SJSA1 (cell line): ENCODE measurements at regions not wholly inside any gene's neighbourhood (a gene's known extent, or its start where the extent isn't known, plus 50 kb on each side); places are given as distances from the start of the nearest gene placed in this dataset.
"Not testable (repeated sequence)": the region's sequence is repeated elsewhere in the genome, so short reads cannot be mapped to it uniquely, and the experiment has no call there.

ENCODE experiments used
- DNase-seq, 2 experiments: peaks; one replicate each; pipeline ENCODE4 v3.0.0-alpha.2; 2015 to 2020; ENCODE audit warnings: low spot score in 2 of 2, low read depth in 1 of 2
- H3K27ac ChIP-seq: fragments of 250-450 bp; sonication (Bioruptor Pico); 2 replicates; pipeline ENCODE4 v1.5.1; 2020; ENCODE audit warnings: mild to moderate bottlenecking, moderate library complexity
- H3K27me3 ChIP-seq: fragments of 250-450 bp; sonication (Bioruptor Pico); replicated peaks from 2 replicates; pipeline ENCODE4 v1.5.1; 2020; ENCODE audit warnings: mild to moderate bottlenecking, moderate library complexity
- H3K36me3 ChIP-seq: fragments of 250-450 bp; sonication (Bioruptor Pico); 2 replicates; pipeline ENCODE4 v1.5.1; 2020; ENCODE audit warnings: mild to moderate bottlenecking
- H3K4me1 ChIP-seq: fragments of 250-450 bp; sonication (Bioruptor Pico); replicated peaks from 2 replicates; pipeline ENCODE4 v1.6.1; 2021; ENCODE audit warnings: mild to moderate bottlenecking
- H3K4me3 ChIP-seq: fragments of 250-450 bp; sonication (Bioruptor Pico); 2 replicates; pipeline ENCODE4 v1.5.1; 2020; ENCODE audit warnings: mild to moderate bottlenecking
- H3K9me3 ChIP-seq: fragments of 250-450 bp; sonication (Bioruptor Pico); replicated peaks from 2 replicates; pipeline ENCODE4 v1.5.1; 2020; ENCODE audit warnings: mild to moderate bottlenecking

- H3K27ac ChIP-seq = no peak overlapping the region
- H3K9me3 ChIP-seq = no peaks in the 10 kb centered on the region
- DNase-seq = no peak
- H3K27me3 ChIP-seq = no peaks in the 10 kb centered on the region
- no peak overlapping the region for H3K4me3 ChIP-seq
- no peaks in the 10 kb centered on the region for H3K36me3 ChIP-seq
- H3K4me1 ChIP-seq = peaks cover 24% of the 10 kb centered on the region
Observed at GRCh38 chr14:71384007-71384845, 477.0 kb downstream of the PCNX1 start.

- no peak overlapping the region for H3K4me3 ChIP-seq
- no peak overlapping the region for H3K27ac ChIP-seq
- H3K27me3 ChIP-seq = no peaks in the 10 kb centered on the region
- no peaks in the 10 kb centered on the region for H3K4me1 ChIP-seq
- DNase-seq = no peak
- H3K9me3 ChIP-seq = no peaks in the 10 kb centered on the region
- no peaks in the 10 kb centered on the region for H3K36me3 ChIP-seq
Observed at GRCh38 chr14:71387753-71388152, 480.5 kb downstream of the PCNX1 start.

- Histone ChIP-seq H3K4me3 (no peak overlapping the region), H3K27ac (no peak overlapping the region)
Observed at GRCh38 chr14:71388336-71388735, 481.1 kb downstream of the PCNX1 start.

GRCh38 chr14:71388862-71389261, 481.6 kb downstream of the PCNX1 start:
- Histone ChIP-seq H3K27ac (no peak overlapping the region), H3K27me3 (no peaks in the 10 kb centered on the region), H3K4me1 (no peaks in the 10 kb centered on the region), H3K4me3 (no peak overlapping the region), H3K36me3 (no peaks in the 10 kb centered on the region), H3K9me3 (no peaks in the 10 kb centered on the region)
- DNase-seq = no peak

More at GRCh38 chr14:71388336-71388735, 481.1 kb downstream of the PCNX1 start:
- Histone ChIP-seq H3K4me1 (no peaks in the 10 kb centered on the region), H3K36me3 (no peaks in the 10 kb centered on the region), H3K27me3 (no peaks in the 10 kb centered on the region), H3K9me3 (no peaks in the 10 kb centered on the region)
- DNase-seq = no peak

GRCh38 chr14:71394386-71394785, 487.1 kb downstream of the PCNX1 start:
- Histone ChIP-seq H3K36me3 (no peaks in the 10 kb centered on the region), H3K4me1 (peaks cover 3% of the 10 kb centered on the region; the same call in 1 of the 2 replicates), H3K27ac (no peak overlapping the region), H3K4me3 (no peak overlapping the region), H3K9me3 (no peaks in the 10 kb centered on the region), H3K27me3 (no peaks in the 10 kb centered on the region)
- DNase-seq = no peak

- Histone ChIP-seq H3K27ac (no peak overlapping the region), H3K36me3 (no peaks in the 10 kb centered on the region), H3K4me1 (peaks cover 3% of the 10 kb centered on the region; the same call in 1 of the 2 replicates), H3K4me3 (no peak overlapping the region), H3K27me3 (no peaks in the 10 kb centered on the region), H3K9me3 (no peaks in the 10 kb centered on the region)
- no peak for DNase-seq
Observed at GRCh38 chr14:71395151-71395604, 487.9 kb downstream of the PCNX1 start.

GRCh38 chr14:71395636-71396035, 488.4 kb downstream of the PCNX1 start:
- H3K27ac ChIP-seq = no peak overlapping the region

GRCh38 chr14:71396050-71396677, 488.9 kb downstream of the PCNX1 start:
- H3K27ac ChIP-seq = no peak overlapping the region
- no peak overlapping the region for H3K4me3 ChIP-seq
- H3K4me1 ChIP-seq = peaks cover 7% of the 10 kb centered on the region; the same call in 1 of the 2 replicates
- no peak for DNase-seq
- no peaks in the 10 kb centered on the region for H3K36me3 ChIP-seq
- H3K27me3 ChIP-seq = no peaks in the 10 kb centered on the region
- H3K9me3 ChIP-seq = no peaks in the 10 kb centered on the region

More at GRCh38 chr14:71395636-71396035, 488.4 kb downstream of the PCNX1 start:
- peaks cover 3% of the 10 kb centered on the region; the same call in 1 of the 2 replicates for H3K4me1 ChIP-seq
- DNase-seq = no peak
- no peaks in the 10 kb centered on the region for H3K9me3 ChIP-seq
- H3K4me3 ChIP-seq = no peak overlapping the region
- no peaks in the 10 kb centered on the region for H3K27me3 ChIP-seq
- H3K36me3 ChIP-seq = no peaks in the 10 kb centered on the region

GRCh38 chr14:71397371-71397770, 490.1 kb downstream of the PCNX1 start:
- Histone ChIP-seq H3K9me3 (no peaks in the 10 kb centered on the region), H3K27ac (no peak overlapping the region), H3K4me3 (no peak overlapping the region), H3K4me1 (peaks cover 7% of the 10 kb centered on the region; the same call in 1 of the 2 replicates), H3K27me3 (no peaks in the 10 kb centered on the region), H3K36me3 (no peaks in the 10 kb centered on the region)
- no peak for DNase-seq

GRCh38 chr14:71398450-71398849, 491.2 kb downstream of the PCNX1 start:
- no peaks in the 10 kb centered on the region for H3K9me3 ChIP-seq
- DNase-seq = no peak
- H3K4me1 ChIP-seq = peaks cover 7% of the 10 kb centered on the region; the same call in 1 of the 2 replicates
- no peak overlapping the region for H3K27ac ChIP-seq
- H3K36me3 ChIP-seq = no peaks in the 10 kb centered on the region
- H3K4me3 ChIP-seq = no peak overlapping the region
- H3K27me3 ChIP-seq = no peaks in the 10 kb centered on the region

- Histone ChIP-seq H3K9me3 (no peaks in the 10 kb centered on the region), H3K27me3 (no peaks in the 10 kb centered on the region), H3K27ac (no peak overlapping the region), H3K4me1 (peaks cover 7% of the 10 kb centered on the region; the same call in 1 of the 2 replicates), H3K36me3 (no peaks in the 10 kb centered on the region), H3K4me3 (no peak overlapping the region)
- DNase-seq = no peak
Observed at GRCh38 chr14:71399057-71399487, 491.8 kb downstream of the PCNX1 start.

- no peak for DNase-seq
- Histone ChIP-seq H3K27me3 (no peaks in the 10 kb centered on the region), H3K27ac (no peak overlapping the region), H3K4me3 (no peak overlapping the region), H3K4me1 (peaks cover 4% of the 10 kb centered on the region; the same call in 1 of the 2 replicates), H3K36me3 (peaks cover 4% of the 10 kb centered on the region; the same call in 1 of the 2 replicates), H3K9me3 (no peaks in the 10 kb centered on the region)
Observed at GRCh38 chr14:71400871-71401321, 493.6 kb downstream of the PCNX1 start.

GRCh38 chr14:71402415-71402814, 495.2 kb downstream of the PCNX1 start:
- not testable (repeated sequence) for H3K27ac ChIP-seq, H3K9me3 ChIP-seq, H3K4me3 ChIP-seq, H3K4me1 ChIP-seq, H3K27me3 ChIP-seq, DNase-seq, H3K36me3 ChIP-seq

- H3K4me1 ChIP-seq = peaks cover 6% of the 10 kb centered on the region; the same call in 1 of the 2 replicates
- H3K9me3 ChIP-seq = no peaks in the 10 kb centered on the region
- no peak overlapping the region for H3K27ac ChIP-seq
- no peak overlapping the region for H3K4me3 ChIP-seq
- peaks cover 4% of the 10 kb centered on the region; the same call in 1 of the 2 replicates for H3K36me3 ChIP-seq
- H3K27me3 ChIP-seq = no peaks in the 10 kb centered on the region
- DNase-seq = no peak
Observed at GRCh38 chr14:71403656-71404055, 496.4 kb downstream of the PCNX1 start.
